DOHH2 (cell line): ENCODE measurements at regions not wholly inside any gene's neighbourhood (a gene's known extent, or its start where the extent isn't known, plus 50 kb on each side); places are given as distances from the start of the nearest gene placed in this dataset.
A peak's percentile ranks its signal among the peaks of the same experiment; 100 is the strongest.

Source experiments
- H3F3A ChIP-seq: fragments of 200-600 bp; sonication (generic), shearing (Covaris generic); 2 replicates; pipeline ENCODE4 v1.6.0; 2016; ENCODE audit warnings: antibody characterized with exemption, mild to moderate bottlenecking; ENCODE audit not compliant: control insufficient read depth, insufficient read depth
- H3K27ac ChIP-seq: fragments of 200-600 bp; sonication (generic); 2 replicates; pipeline ENCODE4 v1.5.1; 2014; ENCODE audit warnings: low read depth, mild to moderate bottlenecking, low read length, moderate library complexity
- H3K27me3 ChIP-seq: fragments of 200-600 bp; sonication (generic); 2 replicates; pipeline ENCODE4 v1.6.1; 2014; ENCODE audit warnings: mild to moderate bottlenecking, low read length, mixed read lengths; ENCODE audit not compliant: control insufficient read depth
- H3K36me3 ChIP-seq: fragments of 200-600 bp; sonication (generic); 2 replicates; pipeline ENCODE4 v1.6.1; 2014; ENCODE audit warnings: mild to moderate bottlenecking, low read length, moderate library complexity, mixed read lengths; ENCODE audit not compliant: control insufficient read depth
- H3K4me1 ChIP-seq: fragments of 200-600 bp; sonication (generic); 2 replicates; pipeline ENCODE4 v1.6.1; 2014; ENCODE audit warnings: mild to moderate bottlenecking, low read length, mixed read lengths; ENCODE audit not compliant: control insufficient read depth
- H3K4me2 ChIP-seq: fragments of 200-600 bp; sonication (generic); 2 replicates; pipeline ENCODE4 v1.6.0; 2014; ENCODE audit warnings: mild to moderate bottlenecking, low read length, moderate library complexity
- H3K4me3 ChIP-seq: fragments of 200-600 bp; sonication (generic); 2 replicates; pipeline ENCODE4 v1.5.1; 2014; ENCODE audit warnings: mild to moderate bottlenecking, low read length, mixed read lengths
- H3K79me2 ChIP-seq: fragments of 200-600 bp; sonication (generic); 2 replicates; pipeline ENCODE4 v1.6.1; 2014; ENCODE audit warnings: mild to moderate bottlenecking, low read length, mixed read lengths; ENCODE audit not compliant: control insufficient read depth
- H3K9me2 ChIP-seq: fragments of 200-600 bp; sonication (generic); replicated peaks from 2 replicates; pipeline ENCODE4 v1.6.1; 2014; ENCODE audit warnings: mild to moderate bottlenecking, low read length, mixed read lengths; ENCODE audit not compliant: control insufficient read depth
- H3K9me3 ChIP-seq: fragments of 200-600 bp; sonication (generic); 2 replicates; pipeline ENCODE4 v1.6.1; 2014; ENCODE audit warnings: antibody characterized with exemption, low read length, mixed read lengths; ENCODE audit not compliant: control insufficient read depth, insufficient read depth
- H4K20me1 ChIP-seq: fragments of 200-600 bp; sonication (generic); 2 replicates; pipeline ENCODE4 v1.6.0; 2014; ENCODE audit warnings: low read depth, mild to moderate bottlenecking, antibody characterized with exemption, low read length, moderate library complexity; ENCODE audit not compliant: control insufficient read depth, insufficient read depth
- CTCF ChIP-seq: fragments of 200-600 bp; sonication (generic); IDR thresholded peaks from one replicate; pipeline ENCODE4 v1.5.1; 2014; ENCODE audit warnings: antibody characterized with exemption, mild to moderate bottlenecking, low read depth, low read length; ENCODE audit not compliant: poor library complexity, severe bottlenecking
- EZH2phosphoT487 ChIP-seq: fragments of 200-600 bp; sonication (generic); IDR thresholded peaks from 2 replicates; pipeline ENCODE4 v1.6.1; 2017; ENCODE audit warnings: borderline replicate concordance, mild to moderate bottlenecking, antibody characterized with exemption, low read length, moderate library complexity, mixed read lengths

- peaks cover 13% of the 10 kb centered on the region for H3F3A ChIP-seq
- no peaks in the 10 kb centered on the region for H4K20me1 ChIP-seq
- no peak overlapping the region for H3K27ac ChIP-seq
- no peaks in the 10 kb centered on the region for H3K27me3 ChIP-seq
- TF ChIP-seq CTCF (no peak), EZH2phosphoT487 (no peak)
- H3K36me3 ChIP-seq, result peaks cover 10% of the 10 kb centered on the region
- peaks cover 54% of the 10 kb centered on the region for H3K4me1 ChIP-seq
- no peak overlapping the region for H3K4me3 ChIP-seq
- H3K4me2 ChIP-seq, result no peak overlapping the region
- no peaks in the 10 kb centered on the region for H3K9me3 ChIP-seq
- no peaks in the 10 kb centered on the region for H3K79me2 ChIP-seq
- H3K9me2 ChIP-seq, result no peaks in the 10 kb centered on the region
These were observed 181.2 kb upstream of the DMAC1 start for GRCh38 chr9:7980691-7981289.

GRCh38 chr9:7980041-7980440 is 180.5 kb upstream of the DMAC1 start:
- H3K9me2 ChIP-seq, result no peaks in the 10 kb centered on the region
- peaks cover 62% of the 10 kb centered on the region for H3K4me1 ChIP-seq
- no peak for TF ChIP-seq EZH2phosphoT487
- no peak for TF ChIP-seq CTCF
- no peaks in the 10 kb centered on the region for H4K20me1 ChIP-seq
- no peaks in the 10 kb centered on the region for H3K27me3 ChIP-seq
- H3K79me2 ChIP-seq, result no peaks in the 10 kb centered on the region
- peaks cover 17% of the 10 kb centered on the region for H3K36me3 ChIP-seq
- H3K9me3 ChIP-seq, result no peaks in the 10 kb centered on the region
- 0 out of 2 replicates have a peak overlapping the region, but pooled peaks have one; percentile 8 for H3K4me2 ChIP-seq
- H3K4me3 ChIP-seq, result no peak overlapping the region
- peaks cover 15% of the 10 kb centered on the region for H3F3A ChIP-seq
- H3K27ac ChIP-seq, result no peak overlapping the region

GRCh38 chr9:7979611-7980010 is 180.0 kb upstream of the DMAC1 start:
- TF ChIP-seq CTCF (no peak), EZH2phosphoT487 (no peak)
- Histone ChIP-seq H3K27me3 (no peaks in the 10 kb centered on the region), H3K36me3 (peaks cover 20% of the 10 kb centered on the region), H3F3A (peaks cover 18% of the 10 kb centered on the region), H3K9me3 (no peaks in the 10 kb centered on the region), H3K27ac (no peak overlapping the region), H3K4me1 (peaks cover 66% of the 10 kb centered on the region), H3K4me2 (0 out of 2 replicates have a peak overlapping the region, but pooled peaks have one; percentile 8), H3K79me2 (no peaks in the 10 kb centered on the region), H4K20me1 (no peaks in the 10 kb centered on the region), H3K9me2 (no peaks in the 10 kb centered on the region), H3K4me3 (no peak overlapping the region)
